Astrocyte (in vitro differentiated cells and primary cell): ENCODE measurements at regions not wholly inside any gene's neighbourhood (a gene's known extent, or its start where the extent isn't known, plus 50 kb on each side); places are given as distances from the start of the nearest gene placed in this dataset.
A peak's percentile ranks its signal among the peaks of the same experiment; 100 is the strongest.

Experiments used
- EZH2 ChIP-seq: IDR thresholded peaks from 2 replicates; pipeline ENCODE4 v1.6.1; 2012; ENCODE audit warnings: mild to moderate bottlenecking, low read length, inconsistent platforms; ENCODE audit not compliant: insufficient read depth
- TF ChIP-seq, protein P1 (sequence below): IDR thresholded peaks from 2 replicates; pipeline ENCODE4 v1.5.1; 2011; ENCODE audit warnings: low read depth, mild to moderate bottlenecking, inconsistent platforms, low read length, moderate library complexity; ENCODE audit not compliant: insufficient read depth

DNA sequence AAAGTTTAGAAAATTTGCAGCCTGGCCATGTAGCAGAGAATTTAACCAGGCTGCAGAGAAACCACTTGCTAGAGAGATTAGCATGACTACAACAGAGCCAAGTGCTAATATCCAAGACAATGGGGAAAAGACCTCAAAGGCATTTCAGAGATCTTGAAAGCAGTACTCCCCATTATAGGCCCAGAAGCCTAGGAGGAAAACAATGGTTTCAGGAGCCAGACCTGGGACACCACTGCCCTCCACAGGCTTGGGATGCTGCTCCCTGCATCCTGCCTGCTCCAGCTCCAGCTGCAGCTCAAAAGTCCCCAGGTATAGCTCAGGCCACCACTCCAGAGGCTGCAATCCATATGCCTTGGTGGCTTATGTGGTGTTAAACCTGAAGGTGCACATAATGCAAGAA lies 101.5 kb upstream of the TMEM72 start:
- TF ChIP-seq, protein P1, sequence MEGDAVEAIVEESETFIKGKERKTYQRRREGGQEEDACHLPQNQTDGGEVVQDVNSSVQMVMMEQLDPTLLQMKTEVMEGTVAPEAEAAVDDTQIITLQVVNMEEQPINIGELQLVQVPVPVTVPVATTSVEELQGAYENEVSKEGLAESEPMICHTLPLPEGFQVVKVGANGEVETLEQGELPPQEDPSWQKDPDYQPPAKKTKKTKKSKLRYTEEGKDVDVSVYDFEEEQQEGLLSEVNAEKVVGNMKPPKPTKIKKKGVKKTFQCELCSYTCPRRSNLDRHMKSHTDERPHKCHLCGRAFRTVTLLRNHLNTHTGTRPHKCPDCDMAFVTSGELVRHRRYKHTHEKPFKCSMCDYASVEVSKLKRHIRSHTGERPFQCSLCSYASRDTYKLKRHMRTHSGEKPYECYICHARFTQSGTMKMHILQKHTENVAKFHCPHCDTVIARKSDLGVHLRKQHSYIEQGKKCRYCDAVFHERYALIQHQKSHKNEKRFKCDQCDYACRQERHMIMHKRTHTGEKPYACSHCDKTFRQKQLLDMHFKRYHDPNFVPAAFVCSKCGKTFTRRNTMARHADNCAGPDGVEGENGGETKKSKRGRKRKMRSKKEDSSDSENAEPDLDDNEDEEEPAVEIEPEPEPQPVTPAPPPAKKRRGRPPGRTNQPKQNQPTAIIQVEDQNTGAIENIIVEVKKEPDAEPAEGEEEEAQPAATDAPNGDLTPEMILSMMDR = peak; percentile 8
- no peak for TF ChIP-seq EZH2
